ENCODE measurements at regions not wholly inside any gene's neighbourhood (a gene's known extent, or its start where the extent isn't known, plus 50 kb on each side); places are given as distances from the start of the nearest gene placed in this dataset.

- no peak for TF ChIP-seq CTCF (IDR thresholded peaks at IDR 0.05; ENCODE audit: insufficient read depth, low read depth, low read length, missing control alignments)
- no peak overlapping the region for H3K4me3 ChIP-seq (ENCODE audit: low read depth, low read length)
- no peak for DNase-seq (ENCODE audit: low read depth)
Measured at GRCh38 chr11:13224324-13224723, 53.3 kb upstream of the BMAL1 start.

GRCh38 chr11:13225038-13226001, 52.3 kb upstream of the BMAL1 start:
- DNase-seq (ENCODE audit: low read depth), result no peak
- no peak overlapping the region for H3K4me3 ChIP-seq (ENCODE audit: low read depth, low read length)
- no peak for TF ChIP-seq CTCF (IDR thresholded peaks at IDR 0.05; ENCODE audit: insufficient read depth, low read depth, low read length, missing control alignments)

GRCh38 chr11:13227676-13228255, 49.8 kb upstream of the BMAL1 start:
- no peak for TF ChIP-seq CTCF (IDR thresholded peaks at IDR 0.05; ENCODE audit: insufficient read depth, low read depth, low read length, missing control alignments)

More at GRCh38 chr11:13227676-13228255, 49.8 kb upstream of the BMAL1 start:
- DNase-seq (ENCODE audit: low read depth), result no peak
- H3K4me3 ChIP-seq (ENCODE audit: low read depth, low read length), result no peak overlapping the region
